CD4-positive, alpha-beta T cell (primary cell): ENCODE measurements at regions not wholly inside any gene's neighbourhood (a gene's known extent, or its start where the extent isn't known, plus 50 kb on each side); places are given as distances from the start of the nearest gene placed in this dataset.

Experiments
- ATAC-seq: fragments of 200-7000 bp; cut with Tn5 transposase; one replicate; pipeline ENCODE4 v1.10.0; 2022; ENCODE audit warnings: mild to moderate bottlenecking; ENCODE audit not compliant: poor library complexity
- CTCF ChIA-PET: fragments of 350-600 bp; sonication (Branson Sonifier 250); formaldehyde crosslinking; loops from one replicate; lab custom pipeline; 2021; ENCODE audit warnings: antibody characterized with exemption, inconsistent platforms; lab: Charles Lee
- POLR2A ChIA-PET: fragments of 350-600 bp; sonication (Branson Sonifier 250); formaldehyde crosslinking; loops from one replicate; lab custom pipeline; 2021; ENCODE audit warnings: antibody characterized with exemption, inconsistent platforms; lab: Charles Lee
- DNase-seq, 14 experiments: peaks; one replicate each; pipeline ENCODE4 v3.0.0-alpha.2; 2013 to 2020; ENCODE audit warnings: mixed read lengths in 2 of 14
- H3K27ac ChIP-seq, 2 donors: one replicate each; pipeline versions ENCODE4 v1.5.1 to v1.7.0; 2013; ENCODE audit warnings: low read length in 2 of 2, low read depth in 1 of 2, mild to moderate bottlenecking in 1 of 2
- H3K27me3 ChIP-seq, 2 experiments: 1 replicate in 1 of 2; 2 replicates in 1 of 2; pipeline versions ENCODE4 v1.6.1 to v1.7.0; 2013; ENCODE audit warnings: low read length in 2 of 2, control low read depth in 1 of 2, mild to moderate bottlenecking in 1 of 2, moderate library complexity in 1 of 2; ENCODE audit not compliant: insufficient read depth in 2 of 2, control insufficient read depth in 1 of 2
- H3K36me3 ChIP-seq: one replicate; pipeline ENCODE4 v1.6.1; 2013; ENCODE audit warnings: low read length, control low read depth; ENCODE audit not compliant: insufficient read depth
- H3K4me1 ChIP-seq: one replicate; pipeline ENCODE4 v1.6.1; 2013; ENCODE audit warnings: low read length, control low read depth; ENCODE audit not compliant: insufficient read depth
- H3K4me3 ChIP-seq: one replicate; pipeline ENCODE4 v1.5.1; 2013; ENCODE audit warnings: mild to moderate bottlenecking, low read length, moderate library complexity
- H3K9me3 ChIP-seq, 2 experiments: 1 replicate in 1 of 2; 2 replicates in 1 of 2; pipeline versions ENCODE4 v1.6.1 to v1.7.0; 2013; ENCODE audit warnings: low read length in 2 of 2, mild to moderate bottlenecking in 2 of 2, control low read depth in 1 of 2, moderate library complexity in 1 of 2; ENCODE audit not compliant: control insufficient read depth in 1 of 2, insufficient read depth in 1 of 2
- H3K27ac Mint-ChIP-seq: one replicate; pipeline ENCODE4 v1.8.0; 2020; ENCODE audit warnings: mixed read lengths
- H3K27me3 Mint-ChIP-seq: one replicate; pipeline ENCODE4 v1.8.0; 2021; ENCODE audit warnings: mixed read lengths
- H3K36me3 Mint-ChIP-seq: one replicate; pipeline ENCODE4 v1.8.0; 2021; ENCODE audit warnings: low read depth, mixed read lengths
- H3K4me1 Mint-ChIP-seq: one replicate; pipeline ENCODE4 v1.8.0; 2021; ENCODE audit warnings: low read depth, mixed read lengths
- H3K4me3 Mint-ChIP-seq: one replicate; pipeline ENCODE4 v1.8.0; 2020; ENCODE audit warnings: mild to moderate bottlenecking, mixed read lengths
- H3K9me3 Mint-ChIP-seq: one replicate; pipeline ENCODE4 v1.8.0; 2020; ENCODE audit warnings: mixed read lengths
- CTCF ChIP-seq: fragments of 200-600 bp; IDR thresholded peaks from one replicate; pipeline ENCODE4 v1.8.0; 2022; ENCODE audit warnings: antibody characterized with exemption, mild to moderate bottlenecking
- intact Hi-C, 2 experiments: fragments of 100-400 bp; cut with DNase I in 1 of 2; cut with micrococcal nuclease in 1 of 2; formaldehyde crosslinking; loops; one replicate each; pipeline versions ENCODE4 v1.15.1 to v1.9.0; 2023 to 2025; cut with DNase I, micrococcal nuclease

DNA sequence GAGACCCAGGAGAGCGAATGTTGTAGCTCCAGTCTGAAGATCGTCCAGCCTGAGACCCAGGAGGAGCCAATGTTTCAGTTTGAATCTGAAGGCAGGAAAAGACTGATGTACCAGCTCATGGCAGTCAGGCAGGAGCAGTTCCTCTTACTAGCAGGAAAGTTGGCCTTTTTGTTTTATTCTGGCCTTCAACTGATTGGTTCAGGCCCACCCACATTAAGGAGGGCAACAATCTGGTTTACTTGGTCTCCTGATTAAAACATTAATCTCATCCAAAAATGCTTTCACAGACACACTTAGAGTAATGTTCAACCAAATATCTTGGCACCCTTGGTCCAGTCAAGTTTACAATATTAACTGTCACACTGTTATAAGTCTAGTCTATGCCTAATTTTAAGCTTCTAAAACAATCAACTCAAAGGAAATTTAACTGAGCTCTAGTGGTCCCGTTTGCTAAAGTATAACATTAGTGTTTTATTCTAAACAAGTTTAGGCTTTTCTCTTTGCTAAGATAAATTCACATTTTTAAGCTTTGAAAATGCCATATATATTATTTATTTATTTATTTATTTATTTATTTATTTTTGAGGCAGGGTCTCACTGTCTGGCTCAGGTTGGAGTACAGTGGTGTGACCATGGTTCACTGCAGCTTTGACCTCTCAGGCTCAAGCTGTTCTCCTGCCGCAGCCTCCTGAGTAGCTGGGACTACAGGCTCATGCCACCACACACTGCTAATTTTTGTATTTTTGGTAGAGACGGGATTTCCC is 275.5 kb upstream of the SLC35B3 start:
- H3K4me3 Mint-ChIP-seq: no peak overlapping the region
- H3K4me1 Mint-ChIP-seq: no peaks in the 10 kb centered on the region
- H3K36me3 ChIP-seq: no peaks in the 10 kb centered on the region
- no peak for ATAC-seq
- no peaks in the 10 kb centered on the region for H3K9me3 ChIP-seq
- no peaks in the 10 kb centered on the region for H3K27me3 ChIP-seq
- POLR2A ChIA-PET: no interaction called here
- no peak for DNase-seq
- no peak overlapping the region for H3K27ac ChIP-seq
- H3K27ac Mint-ChIP-seq: no peak overlapping the region
- H3K4me1 ChIP-seq: no peaks in the 10 kb centered on the region
- H3K36me3 Mint-ChIP-seq: no peaks in the 10 kb centered on the region
- peaks cover 4% of the 10 kb centered on the region for H3K27me3 Mint-ChIP-seq
- TF ChIP-seq CTCF: no peak
- intact Hi-C loops: no loop called here
- H3K9me3 Mint-ChIP-seq: peaks cover 2% of the 10 kb centered on the region
- CTCF ChIA-PET: no interaction called here
- H3K4me3 ChIP-seq: no peak overlapping the region

DNA sequence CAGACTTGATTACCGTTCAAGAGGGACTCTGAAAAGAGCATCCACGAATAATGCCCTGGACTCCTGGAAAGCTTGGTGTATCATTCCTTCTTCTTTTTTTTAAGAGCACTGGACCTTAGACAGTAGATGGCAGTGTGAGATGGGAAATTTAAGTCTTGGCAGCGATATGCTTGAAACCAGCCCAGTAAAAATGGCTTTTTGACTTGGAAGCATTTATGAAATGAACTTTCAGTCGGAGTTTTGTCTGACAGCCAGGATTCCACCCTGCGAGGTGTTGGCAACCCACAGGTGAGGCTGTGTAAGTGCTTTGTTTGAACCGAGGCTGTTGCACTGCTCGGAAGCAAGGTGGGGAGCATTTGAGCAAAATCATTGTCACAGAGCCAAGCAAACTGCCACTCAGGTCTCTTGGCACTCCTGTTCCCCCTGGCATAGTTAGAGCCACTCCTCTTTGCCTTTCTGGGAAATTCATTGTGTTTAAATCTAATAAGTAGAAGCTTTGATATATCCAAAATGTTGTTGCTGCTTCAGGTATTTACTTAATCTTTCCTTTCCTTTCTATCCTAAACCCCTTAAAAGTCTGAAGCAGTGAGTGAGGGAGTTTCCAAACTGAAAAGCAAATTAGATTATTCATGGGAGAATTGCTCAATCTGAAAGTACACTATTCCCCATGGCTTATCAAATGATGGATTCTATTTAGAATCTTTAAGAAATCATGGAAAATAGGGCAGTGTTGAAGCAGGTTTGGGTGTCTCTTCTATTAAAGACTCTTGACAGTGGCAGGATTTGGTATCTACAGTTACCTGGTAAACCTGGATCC is 272.8 kb upstream of the SLC35B3 start:
- Histone ChIP-seq H3K9me3 (no peaks in the 10 kb centered on the region), H3K36me3 (no peaks in the 10 kb centered on the region), H3K4me1 (no peaks in the 10 kb centered on the region), H3K27me3 (no peaks in the 10 kb centered on the region), H3K27ac (no peak overlapping the region), H3K4me3 (no peak overlapping the region)
- Mint-ChIP-seq H3K4me3 (no peak overlapping the region), H3K4me1 (no peaks in the 10 kb centered on the region), H3K36me3 (no peaks in the 10 kb centered on the region), H3K9me3 (peaks cover 2% of the 10 kb centered on the region), H3K27me3 (peaks cover 4% of the 10 kb centered on the region), H3K27ac (no peak overlapping the region)
- DNase-seq: peak in 1 of 14 experiments; percentile 1
- POLR2A ChIA-PET: no interaction called here
- CTCF ChIA-PET: no interaction called here
- no peak for ATAC-seq
- intact Hi-C loops: no loop called here
- no peak for TF ChIP-seq CTCF

DNA sequence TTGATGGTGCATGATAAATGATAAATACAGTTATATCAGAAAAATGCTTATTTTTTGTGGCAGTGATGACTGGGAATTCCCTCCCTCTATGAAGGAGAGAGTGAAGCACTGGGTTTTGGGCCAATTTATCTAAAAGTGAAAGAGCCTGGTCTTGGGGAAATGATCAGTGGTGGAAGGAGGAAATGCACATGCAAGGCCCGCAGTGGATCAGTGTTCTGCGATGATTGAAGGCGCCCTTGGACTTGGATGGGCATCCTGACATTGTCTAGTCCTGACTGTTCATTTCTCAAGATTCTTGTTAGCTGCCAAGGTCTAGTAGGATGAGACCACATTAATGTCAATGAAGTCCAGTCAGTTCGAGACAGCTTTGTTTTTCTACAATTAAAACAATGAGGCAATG is 272.0 kb upstream of the SLC35B3 start:
- ChIA-PET POLR2A (no interaction called here), CTCF (no interaction called here)
- Histone ChIP-seq H3K36me3 (no peaks in the 10 kb centered on the region), H3K27ac (no peak overlapping the region), H3K4me3 (no peak overlapping the region), H3K9me3 (no peaks in the 10 kb centered on the region), H3K4me1 (no peaks in the 10 kb centered on the region), H3K27me3 (no peaks in the 10 kb centered on the region)
- intact Hi-C loops: no loop called here
- peaks cover 2% of the 10 kb centered on the region for H3K9me3 Mint-ChIP-seq
- no peak overlapping the region for H3K27ac Mint-ChIP-seq
- ATAC-seq (no peak), DNase-seq (no peak)
- no peak for TF ChIP-seq CTCF
- H3K4me3 Mint-ChIP-seq: no peak overlapping the region
- peaks cover 4% of the 10 kb centered on the region for H3K27me3 Mint-ChIP-seq
- no peaks in the 10 kb centered on the region for H3K4me1 Mint-ChIP-seq
- no peaks in the 10 kb centered on the region for H3K36me3 Mint-ChIP-seq
